ENCODE measurements at regions not wholly inside any gene's neighbourhood (a gene's known extent, or its start where the extent isn't known, plus 50 kb on each side); places are given as distances from the start of the nearest gene placed in this dataset.
"Not testable (repeated sequence)": the region's sequence is repeated elsewhere in the genome, so short reads cannot be mapped to it uniquely, and the experiment has no call there.

- DNase-seq (ENCODE audit: low read depth): not testable (repeated sequence)
These were observed 117.0 kb downstream of the TTC6 start for GRCh38 chr14:37712476-37712860.

- DNase-seq (ENCODE audit: low read depth): no peak
These were observed 117.6 kb downstream of the TTC6 start for GRCh38 chr14:37712976-37713431.

- DNase-seq (ENCODE audit: low read depth): no peak
These were observed 124.7 kb downstream of the TTC6 start for GRCh38 chr14:37720131-37720530.

- no peak for DNase-seq (ENCODE audit: low read depth)
These were observed 126.7 kb downstream of the TTC6 start for GRCh38 chr14:37721976-37722659.

GRCh38 chr14:37723515-37723914 lies 128.1 kb downstream of the TTC6 start:
- no peak for DNase-seq (ENCODE audit: low read depth)

- no peak for DNase-seq (ENCODE audit: low read depth)
These were observed 131.3 kb downstream of the TTC6 start for GRCh38 chr14:37726708-37727107.

- no peak for DNase-seq (ENCODE audit: low read depth)
These were observed 133.8 kb downstream of the TTC6 start for GRCh38 chr14:37729218-37729617.

- DNase-seq (ENCODE audit: low read depth): no peak
These were observed 135.7 kb downstream of the TTC6 start for GRCh38 chr14:37731094-37731493.

GRCh38 chr14:37745657-37746056 lies 150.2 kb downstream of the TTC6 start:
- no peak for DNase-seq (ENCODE audit: low read depth)

GRCh38 chr14:37746140-37746832 lies 150.9 kb downstream of the TTC6 start:
- DNase-seq (ENCODE audit: low read depth): no peak

- DNase-seq (ENCODE audit: low read depth): no peak
These were observed 158.0 kb downstream of the TTC6 start for GRCh38 chr14:37753459-37753858.

- not testable (repeated sequence) for DNase-seq (ENCODE audit: low read depth)
These were observed 164.8 kb downstream of the TTC6 start for GRCh38 chr14:37760275-37760674.

- no peak for DNase-seq (ENCODE audit: low read depth)
These were observed 167.8 kb downstream of the TTC6 start for GRCh38 chr14:37763266-37763665.

- DNase-seq (ENCODE audit: low read depth): not testable (repeated sequence)
These were observed 176.9 kb downstream of the TTC6 start for GRCh38 chr14:37772283-37772682.

- no peak for DNase-seq (ENCODE audit: low read depth)
These were observed 181.5 kb downstream of the TTC6 start for GRCh38 chr14:37776791-37777499.

- DNase-seq (ENCODE audit: low read depth): no peak
These were observed 182.9 kb downstream of the TTC6 start for GRCh38 chr14:37778135-37778943.

GRCh38 chr14:37779480-37779879 lies 184.1 kb downstream of the TTC6 start:
- DNase-seq (ENCODE audit: low read depth): no peak

GRCh38 chr14:37780731-37781130 lies 185.3 kb downstream of the TTC6 start:
- not testable (repeated sequence) for DNase-seq (ENCODE audit: low read depth)

GRCh38 chr14:37784203-37784826 lies 188.9 kb downstream of the TTC6 start:
- not testable (repeated sequence) for DNase-seq (ENCODE audit: low read depth)

GRCh38 chr14:37784827-37785223 lies 189.4 kb downstream of the TTC6 start:
- DNase-seq (ENCODE audit: low read depth): not testable (repeated sequence)

- not testable (repeated sequence) for DNase-seq (ENCODE audit: low read depth)
These were observed 189.9 kb downstream of the TTC6 start for GRCh38 chr14:37785298-37785697.
